HG02610 (cell line): ENCODE measurements at regions not wholly inside any gene's neighbourhood (a gene's known extent, or its start where the extent isn't known, plus 50 kb on each side); places are given as distances from the start of the nearest gene placed in this dataset.
A peak's percentile ranks its signal among the peaks of the same experiment; 100 is the strongest.
"Not testable (repeated sequence)": the region's sequence is repeated elsewhere in the genome, so short reads cannot be mapped to it uniquely, and the experiment has no call there.

ENCODE experiments used
- ATAC-seq: cut with Tn5 transposase; IDR thresholded peaks from one replicate; pipeline ENCODE4 v1.9.1; 2021; ENCODE audit warnings: mild to moderate bottlenecking, moderate library complexity; ENCODE audit not compliant: unreplicated experiment

DNA sequence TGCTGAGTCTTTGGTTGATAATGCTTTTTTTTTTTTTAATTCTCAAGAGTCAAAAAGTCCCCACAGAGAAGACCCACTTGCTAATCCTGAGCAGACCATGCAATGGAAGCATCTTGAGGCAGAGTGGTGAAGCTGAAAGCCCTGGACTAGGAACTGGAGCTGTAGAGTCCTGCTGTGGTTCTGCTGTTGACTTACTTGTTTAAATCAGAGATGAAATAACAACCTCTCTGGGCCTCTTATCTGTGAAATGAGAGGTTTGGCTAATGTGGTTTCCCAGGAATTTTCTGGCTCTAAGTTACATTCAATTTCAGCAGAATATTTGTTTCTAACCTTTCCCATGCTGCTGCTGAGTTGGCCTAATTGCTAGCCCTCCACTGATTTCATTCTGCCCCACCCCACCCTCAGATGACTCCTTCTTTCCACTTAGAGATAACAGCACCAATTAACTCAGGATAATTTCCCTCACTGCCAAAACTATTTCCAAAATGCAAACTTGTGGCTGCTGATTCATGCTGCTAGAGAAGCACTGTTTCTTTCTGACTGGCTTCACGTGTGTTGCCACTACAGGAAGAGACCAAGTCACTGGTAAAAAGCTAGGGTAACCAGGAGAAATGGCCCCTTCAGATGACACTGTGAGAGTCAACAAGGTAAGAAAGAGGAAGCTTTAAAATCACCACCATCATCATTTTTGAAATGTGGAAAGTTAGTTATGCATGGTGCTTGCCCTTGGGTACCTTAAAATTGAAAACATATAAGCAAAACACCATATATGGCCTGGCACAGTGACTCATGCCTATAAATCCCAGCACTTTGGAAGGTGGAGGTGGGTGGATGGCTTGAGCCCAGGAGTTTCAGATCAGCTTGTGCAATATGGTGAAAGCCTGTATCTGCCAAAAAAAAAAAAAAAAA, 326.4 kb downstream of the DCHS2 start:
- ATAC-seq, result peak; percentile 92

DNA sequence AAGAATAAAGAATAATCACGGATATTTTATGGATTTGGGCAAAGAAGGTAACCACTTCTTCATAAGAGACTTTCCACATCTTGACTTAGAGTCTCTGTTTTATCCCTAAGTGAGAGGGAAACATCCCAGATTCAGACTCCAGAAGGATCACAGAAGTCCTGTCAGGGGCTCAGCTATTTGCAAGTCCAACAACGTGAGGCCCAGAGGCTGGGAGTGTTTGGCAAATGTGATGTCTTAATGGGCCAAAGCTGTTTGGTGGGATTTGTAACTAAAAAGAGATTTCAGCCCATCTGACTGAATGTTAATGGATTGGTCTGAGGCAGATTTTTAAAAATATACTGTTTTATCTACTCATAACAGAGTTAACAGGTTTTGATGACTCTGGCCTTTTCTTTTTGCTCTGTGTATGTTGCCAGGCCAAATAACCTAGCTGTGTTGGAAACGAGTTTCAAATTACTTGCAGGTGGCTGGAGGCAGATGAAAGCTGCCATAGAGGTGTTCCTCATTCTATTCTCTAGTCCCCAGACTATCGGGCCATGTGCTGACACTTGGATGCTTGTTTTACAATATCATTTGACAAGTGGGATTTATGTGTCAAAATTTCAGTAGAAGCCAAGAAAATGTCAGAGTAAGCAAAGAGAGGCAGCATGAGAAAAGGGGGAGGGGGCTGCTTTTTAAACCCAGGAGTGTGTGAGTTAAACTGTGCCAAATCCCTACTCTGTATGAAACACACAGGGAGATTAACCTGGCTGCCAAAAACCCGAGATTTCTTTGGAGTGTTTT, 330.9 kb downstream of the DCHS2 start:
- no peak for ATAC-seq

DNA sequence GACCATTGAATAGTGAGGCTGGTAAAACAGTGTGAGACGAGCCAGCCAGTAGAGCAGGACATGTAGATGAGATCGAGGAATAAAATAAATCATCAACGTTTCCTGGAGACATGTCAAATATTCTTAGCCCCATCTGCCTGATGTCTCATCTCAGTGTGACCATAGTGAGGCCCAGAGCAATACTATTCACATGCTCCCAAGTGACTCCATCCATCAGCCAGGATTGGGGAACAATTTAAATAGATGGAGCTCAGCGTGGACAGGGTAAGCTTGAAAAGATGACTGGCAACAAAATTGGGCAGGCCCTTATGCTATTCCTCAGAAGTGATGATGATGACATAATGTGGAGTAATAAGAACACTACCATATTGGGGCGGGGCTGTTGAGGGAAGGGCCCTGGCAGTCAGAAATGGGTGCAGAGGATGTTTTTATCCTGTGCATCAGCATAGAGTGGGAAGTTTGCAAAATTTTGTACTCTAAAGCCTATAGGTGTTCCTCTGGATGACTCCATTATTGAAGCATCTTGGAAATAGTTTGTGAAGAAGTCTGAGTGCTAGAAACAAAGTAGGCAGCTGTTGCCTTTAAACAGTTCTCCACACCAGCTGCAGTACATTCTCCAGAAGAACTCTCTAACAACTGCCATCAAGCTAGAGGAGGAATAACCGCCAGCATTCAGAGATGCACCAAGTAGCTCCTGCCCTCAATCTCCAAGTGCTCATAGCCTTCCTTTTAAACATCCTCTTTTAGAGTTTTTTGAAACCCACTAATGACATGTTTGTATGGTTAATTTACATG, 333.0 kb downstream of the DCHS2 start:
- no peak for ATAC-seq

DNA sequence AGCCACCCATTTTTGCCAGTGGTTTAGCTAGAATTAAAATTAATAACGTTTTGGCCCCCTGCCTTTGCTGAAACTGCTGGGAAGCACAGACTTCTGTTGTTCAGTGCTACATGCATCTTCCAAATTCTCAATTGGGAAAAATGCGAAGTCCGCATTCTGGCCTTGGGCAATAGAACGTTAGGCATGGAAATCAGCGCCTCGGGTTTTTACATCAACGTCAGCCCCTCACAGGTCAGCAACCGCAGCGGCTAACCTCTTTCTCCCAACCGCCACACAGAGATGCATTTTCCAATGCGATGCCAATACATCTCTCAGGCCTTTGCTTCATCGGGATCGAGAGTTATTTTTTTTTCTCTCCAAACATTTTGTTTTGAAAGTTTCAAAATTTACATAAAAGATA, 339.1 kb downstream of the DCHS2 start:
- no peak for ATAC-seq

DNA sequence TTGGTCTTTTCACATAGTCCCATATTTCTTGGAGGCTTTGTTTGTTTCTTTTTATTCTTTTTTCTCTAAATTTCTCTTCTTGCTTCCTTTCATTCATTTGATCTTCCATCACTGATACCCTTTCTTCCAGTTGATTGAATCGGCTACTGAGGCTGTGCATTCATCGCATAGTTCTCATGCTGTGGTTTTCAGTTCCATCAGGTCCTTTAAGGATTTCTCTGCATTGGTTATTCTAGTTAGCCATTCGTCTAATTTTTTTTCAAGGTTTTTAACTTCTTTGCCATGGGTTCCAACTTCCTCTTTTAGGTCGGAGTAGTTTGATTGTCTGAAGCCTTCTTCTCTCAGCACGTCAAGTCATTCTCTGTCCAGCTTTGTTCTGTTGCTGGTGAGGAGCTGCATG, 342.4 kb downstream of the DCHS2 start:
- not testable (repeated sequence) for ATAC-seq

DNA sequence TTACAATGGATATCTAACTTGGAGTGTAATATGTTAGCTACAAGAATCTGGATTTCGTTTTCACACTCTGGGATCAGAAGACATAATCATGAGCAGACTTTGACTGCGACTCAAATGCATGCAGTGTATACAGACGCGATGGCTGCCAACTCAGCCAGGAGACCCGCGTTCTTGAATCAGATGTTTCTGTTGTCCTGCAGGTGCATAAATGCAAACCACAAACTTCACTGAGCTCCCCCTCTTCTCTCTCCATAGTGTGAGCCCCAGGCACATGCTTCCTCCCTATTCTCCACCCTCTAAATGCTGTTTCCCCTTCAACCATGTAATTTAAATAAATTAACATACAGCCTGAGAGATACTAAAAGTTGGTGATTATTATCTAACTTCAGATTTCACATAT, 347.9 kb downstream of the DCHS2 start:
- ATAC-seq, result no peak

DNA sequence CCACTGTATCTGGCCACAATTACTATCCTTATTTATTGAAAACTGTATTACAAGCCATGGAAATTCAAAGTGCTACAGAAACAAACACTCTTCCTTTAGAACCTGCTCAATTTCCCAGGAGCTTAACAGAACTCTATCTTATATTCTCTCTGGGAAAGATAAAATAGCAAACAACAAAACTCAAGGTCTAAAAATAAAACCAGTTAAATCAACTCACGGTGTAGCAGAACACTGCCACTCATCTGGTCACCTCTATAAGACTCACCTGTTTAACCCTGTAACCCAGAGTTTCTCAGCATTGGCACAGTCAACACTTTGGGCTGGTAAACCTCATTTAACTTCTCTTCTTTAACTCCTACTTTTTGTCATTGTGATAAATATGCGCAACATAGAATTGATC, 348.9 kb downstream of the DCHS2 start:
- no peak for ATAC-seq

DNA sequence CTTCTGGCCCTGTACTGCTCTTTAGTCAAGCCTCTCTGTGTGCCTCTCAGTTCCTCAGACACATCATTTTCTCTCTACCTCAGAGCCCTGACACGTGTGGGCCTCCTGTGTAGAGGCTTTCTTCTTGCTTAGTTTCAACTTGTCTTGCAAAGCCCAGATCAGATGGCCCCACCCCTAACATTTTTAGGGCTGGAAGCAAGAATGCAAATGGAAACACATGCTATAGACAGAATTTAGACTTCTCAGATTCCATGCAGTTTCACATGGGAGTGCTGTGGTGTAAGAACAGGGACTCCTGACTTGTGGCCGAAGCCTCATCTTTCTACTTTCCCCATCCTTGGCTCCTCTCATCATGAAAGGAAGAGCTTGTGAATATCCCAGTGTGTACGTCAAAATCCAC, 350.7 kb downstream of the DCHS2 start:
- no peak for ATAC-seq

DNA sequence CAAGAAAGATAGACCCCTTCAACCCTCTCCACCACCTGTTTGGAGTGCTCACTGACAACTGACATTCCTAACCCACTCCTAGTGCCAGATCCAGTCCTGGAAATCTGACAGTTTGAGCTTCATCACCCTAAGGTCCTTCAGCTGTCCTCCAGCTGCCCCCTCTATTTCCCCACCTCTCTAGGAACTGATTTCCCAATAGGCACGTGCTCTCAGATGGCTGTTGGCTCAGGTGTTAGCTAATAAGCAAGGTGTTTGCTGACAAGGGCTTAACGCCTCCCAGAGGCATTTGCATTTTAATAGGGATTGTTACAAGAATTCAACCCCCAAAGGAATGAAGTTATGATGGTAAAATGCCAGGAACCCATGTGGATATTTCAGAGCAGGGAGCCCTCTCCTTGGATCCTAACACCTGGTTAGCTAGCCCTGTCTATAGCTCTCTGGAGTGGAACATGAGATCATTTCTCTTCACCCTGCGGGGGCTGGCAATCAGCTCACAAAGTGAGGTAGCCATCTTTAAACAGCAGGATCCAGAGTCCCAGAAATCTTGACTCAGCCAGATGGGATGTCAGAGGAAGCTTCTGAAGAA, 348.5 kb upstream of the SFRP2 start:
- no peak for ATAC-seq

DNA sequence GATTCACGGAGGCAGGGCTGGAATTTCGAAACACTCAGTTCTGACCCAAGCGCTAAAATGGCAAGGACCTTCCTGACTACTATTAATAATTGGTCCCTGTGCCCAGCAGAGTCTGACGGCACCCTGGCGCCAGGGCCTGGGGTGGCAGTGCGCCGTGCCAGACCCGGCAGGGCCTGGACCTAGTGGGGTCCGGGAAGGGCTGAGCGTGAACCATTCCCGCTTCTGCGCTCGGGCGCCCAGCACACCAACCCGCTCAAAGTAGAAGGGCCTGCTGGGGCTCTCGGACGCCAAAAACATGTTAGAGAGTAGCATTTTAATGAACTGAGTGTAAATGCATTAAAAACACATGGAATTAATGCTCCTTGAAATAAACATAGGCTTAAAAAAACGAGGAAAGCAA, 346.7 kb upstream of the SFRP2 start:
- no peak for ATAC-seq

DNA sequence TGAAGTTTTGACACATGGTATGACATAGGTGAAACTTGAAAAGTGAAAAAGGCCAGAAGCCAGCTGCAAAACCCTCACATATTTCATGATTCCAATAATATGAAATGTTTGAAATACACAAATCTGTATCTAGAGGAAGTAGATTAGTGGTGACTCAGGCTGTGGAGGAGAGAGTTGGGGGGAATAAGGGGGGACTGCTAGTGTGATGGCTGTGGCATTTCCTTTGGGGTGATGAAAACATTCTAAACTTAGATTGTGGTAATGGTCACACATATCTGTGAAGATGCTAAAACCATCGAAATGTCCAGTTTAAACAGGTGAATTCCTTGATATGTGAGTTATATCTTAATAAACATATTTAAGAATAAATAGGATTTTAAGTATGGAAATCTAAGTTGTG, 343.5 kb upstream of the SFRP2 start:
- ATAC-seq, result no peak

DNA sequence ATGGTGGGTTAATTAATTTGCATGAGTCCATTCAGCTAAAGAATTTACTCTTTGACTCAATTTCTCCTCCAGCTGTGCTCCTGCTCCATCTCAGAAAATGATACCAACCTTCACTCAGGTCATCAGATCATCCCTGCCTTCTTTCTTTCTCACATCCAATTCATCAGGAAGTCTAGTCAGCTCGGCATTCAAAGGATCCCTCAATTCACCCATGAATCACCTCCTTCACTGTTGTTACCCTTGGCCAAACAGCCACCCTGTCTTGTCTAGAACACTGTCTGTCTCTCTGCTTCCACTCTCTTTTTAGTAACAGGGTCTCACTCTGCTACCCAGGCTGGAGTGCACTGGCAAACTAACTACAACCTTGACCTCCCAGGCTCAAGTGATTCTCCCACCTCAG, 337.4 kb upstream of the SFRP2 start:
- ATAC-seq, result no peak

DNA sequence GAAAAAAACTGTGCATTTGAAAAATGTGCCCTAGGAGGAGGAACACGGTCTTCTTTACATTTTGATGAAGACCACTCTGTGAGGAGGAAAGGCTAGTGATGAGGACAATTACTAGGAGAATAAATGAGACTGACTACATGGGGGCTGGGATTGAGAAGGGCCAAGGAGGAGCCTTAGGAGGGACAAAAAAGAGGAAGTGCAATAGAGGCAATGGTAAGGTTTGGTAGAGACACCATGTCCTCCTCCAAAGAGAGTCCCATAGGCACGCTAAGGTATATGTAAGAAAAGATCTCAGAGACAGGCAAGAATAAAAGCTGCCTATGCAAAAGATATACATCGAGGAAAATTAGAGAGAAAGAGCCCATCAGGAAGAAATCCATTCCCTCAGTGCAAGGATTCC, 336.5 kb upstream of the SFRP2 start:
- ATAC-seq, result no peak

DNA sequence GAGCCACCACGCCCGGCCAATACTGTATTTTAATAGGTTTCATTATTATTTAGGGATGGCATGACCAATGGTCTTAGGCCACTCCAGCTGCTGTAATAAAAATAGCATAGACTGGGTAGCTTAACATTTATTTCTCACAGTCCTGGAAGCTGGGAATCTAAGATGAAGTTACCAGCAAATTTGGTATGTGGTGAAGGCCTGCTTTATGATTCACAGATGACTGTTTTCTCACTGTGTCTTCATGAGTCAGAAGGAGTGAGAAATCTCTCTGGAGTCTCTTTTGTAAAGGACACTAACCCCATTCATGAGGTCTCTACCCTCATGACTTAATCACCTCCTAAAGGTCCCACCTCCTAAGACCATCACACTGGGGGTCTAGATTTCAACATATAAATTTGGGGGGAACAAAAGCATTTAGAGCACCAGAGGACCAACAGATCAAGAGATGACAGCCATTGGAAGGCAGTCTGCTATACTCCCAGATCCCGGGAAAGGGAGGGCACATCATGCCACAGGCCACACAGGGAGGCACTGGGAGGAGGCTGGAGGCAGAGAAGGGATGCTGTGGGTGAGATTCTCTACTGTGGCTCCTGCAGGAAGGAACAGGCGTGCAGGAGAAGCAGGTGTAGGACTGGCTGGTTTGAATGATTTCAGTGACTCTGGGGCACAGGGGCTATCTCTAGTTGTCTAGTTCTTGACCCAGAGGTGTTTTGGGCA, 335.8 kb upstream of the SFRP2 start:
- ATAC-seq, result no peak

DNA sequence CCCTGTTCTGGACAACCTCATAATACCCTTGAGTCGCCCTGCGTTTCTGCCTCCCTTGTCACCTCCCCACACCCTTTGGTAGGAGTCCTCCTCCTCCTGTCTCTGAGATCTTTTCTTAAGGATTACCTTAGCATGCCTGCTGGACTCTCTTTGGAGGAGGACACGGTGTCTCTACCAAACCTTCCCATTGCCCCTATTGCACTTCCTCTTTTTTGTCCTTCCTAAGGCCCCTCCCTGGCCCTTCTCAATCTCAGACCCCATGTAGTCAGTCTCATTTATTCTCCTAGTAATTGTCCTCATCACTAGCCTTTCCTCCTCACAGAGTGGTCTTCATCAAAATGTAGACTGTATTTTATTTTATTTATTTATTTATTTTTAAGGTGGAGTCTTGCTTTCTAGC, 335.0 kb upstream of the SFRP2 start:
- ATAC-seq, result no peak

DNA sequence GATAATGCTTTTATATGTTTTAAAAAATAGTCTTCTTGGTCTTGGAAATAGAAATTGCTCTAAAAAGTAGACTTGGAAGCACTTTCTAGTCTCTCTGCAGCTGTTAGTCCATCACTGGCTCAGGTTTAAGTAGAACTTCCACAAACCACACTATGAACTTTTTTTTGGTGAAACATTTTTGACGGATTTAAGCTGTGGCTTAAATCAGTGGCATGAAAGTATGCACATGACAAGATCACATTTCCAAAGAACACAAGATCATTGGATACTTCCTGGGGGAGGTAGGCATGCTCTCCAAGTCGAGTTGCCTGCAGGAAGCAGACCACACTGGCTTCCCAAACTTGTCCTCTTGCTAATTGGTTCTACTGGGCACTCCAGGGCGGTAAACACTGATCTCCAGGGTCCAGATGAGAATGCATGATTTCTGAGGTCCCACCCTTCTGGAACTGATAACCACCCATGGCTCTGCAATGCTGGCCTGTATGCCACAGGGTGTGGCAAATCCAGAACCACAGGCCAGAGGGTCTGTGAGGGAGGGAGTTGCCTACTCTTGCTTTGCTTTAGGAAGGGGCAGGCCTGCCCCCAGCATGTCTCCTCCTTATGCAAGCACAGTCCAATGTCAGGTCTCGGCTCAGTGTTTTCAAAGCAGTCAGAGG, 331.9 kb upstream of the SFRP2 start:
- no peak for ATAC-seq

DNA sequence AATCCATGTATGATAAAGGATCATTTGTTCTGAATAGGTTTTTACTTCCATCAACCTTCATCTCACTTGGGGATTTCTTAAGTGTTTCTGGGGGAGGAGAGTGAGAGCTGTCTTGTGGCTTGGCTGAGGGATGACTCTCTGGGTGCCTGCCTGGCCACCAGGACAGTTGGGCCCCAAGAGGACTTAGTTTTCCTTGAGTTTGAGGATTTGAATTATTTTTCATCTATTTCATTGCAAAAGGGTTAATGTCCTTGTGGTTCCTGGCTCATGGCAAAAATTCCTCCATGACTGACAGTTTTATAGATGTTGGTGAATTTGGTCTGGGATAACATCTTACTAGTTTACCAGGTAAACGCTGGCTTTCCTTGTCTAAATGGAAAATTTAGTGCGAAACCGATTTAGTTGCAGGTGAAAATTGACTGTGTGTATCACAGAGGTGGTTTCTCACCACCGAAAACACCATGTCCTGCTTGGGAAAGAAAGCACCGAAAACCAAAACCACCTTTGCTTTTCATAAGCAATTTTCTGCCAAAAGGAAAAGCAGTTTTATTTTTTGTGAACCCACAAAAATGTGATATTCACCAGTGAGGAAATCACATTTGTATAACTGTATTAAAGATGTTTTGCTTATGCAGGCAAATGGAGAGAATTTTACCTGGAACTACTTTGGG, 331.3 kb upstream of the SFRP2 start:
- ATAC-seq, result no peak

DNA sequence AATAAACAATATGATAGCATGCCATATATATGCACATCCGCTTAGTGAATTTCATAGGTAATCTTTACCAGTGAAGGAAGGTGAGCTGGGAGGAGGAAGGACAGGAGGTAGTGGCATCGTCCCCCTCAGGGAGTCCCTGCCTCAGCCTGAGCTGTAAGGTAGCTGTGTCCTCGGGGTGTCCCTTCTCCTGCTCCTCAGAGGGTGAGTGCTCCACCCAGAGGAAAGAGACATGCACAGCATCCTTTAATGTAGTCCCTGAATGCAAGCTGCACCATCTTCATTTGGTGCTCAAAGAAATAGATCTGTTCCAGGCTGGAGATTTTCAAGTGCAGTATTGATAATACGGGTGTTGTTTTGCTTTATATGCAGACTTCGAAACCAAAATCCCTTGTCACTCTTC, 330.4 kb upstream of the SFRP2 start:
- ATAC-seq, result no peak

DNA sequence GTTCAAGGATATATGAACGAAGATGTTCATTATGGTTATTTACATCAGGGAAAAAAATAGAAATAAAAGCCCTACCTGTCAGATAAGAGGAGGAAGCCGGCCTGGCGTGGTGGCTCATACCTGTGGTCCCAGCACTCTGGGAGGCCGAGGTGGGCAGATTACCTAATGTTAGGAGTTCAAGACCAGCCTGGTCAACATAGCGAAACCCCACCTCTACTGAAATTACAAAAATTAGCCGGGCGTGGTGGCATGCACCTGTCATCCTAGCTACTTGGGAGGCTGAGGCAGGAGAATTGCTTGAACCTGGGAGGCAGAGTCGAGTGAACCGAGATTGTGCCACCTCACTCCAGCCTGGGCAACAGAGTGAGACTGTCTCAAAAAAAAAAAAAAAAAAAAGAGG, 328.8 kb upstream of the SFRP2 start:
- ATAC-seq, result not testable (repeated sequence)
